GM21528 (cell line): ENCODE measurements at regions not wholly inside any gene's neighbourhood (a gene's known extent, or its start where the extent isn't known, plus 50 kb on each side); places are given as distances from the start of the nearest gene placed in this dataset.

Experiments
- ATAC-seq: cut with Tn5 transposase; IDR thresholded peaks from one replicate; pipeline ENCODE4 v1.9.1; 2021; ENCODE audit warnings: mild to moderate bottlenecking, moderate library complexity; ENCODE audit not compliant: unreplicated experiment, low FRiP score

DNA sequence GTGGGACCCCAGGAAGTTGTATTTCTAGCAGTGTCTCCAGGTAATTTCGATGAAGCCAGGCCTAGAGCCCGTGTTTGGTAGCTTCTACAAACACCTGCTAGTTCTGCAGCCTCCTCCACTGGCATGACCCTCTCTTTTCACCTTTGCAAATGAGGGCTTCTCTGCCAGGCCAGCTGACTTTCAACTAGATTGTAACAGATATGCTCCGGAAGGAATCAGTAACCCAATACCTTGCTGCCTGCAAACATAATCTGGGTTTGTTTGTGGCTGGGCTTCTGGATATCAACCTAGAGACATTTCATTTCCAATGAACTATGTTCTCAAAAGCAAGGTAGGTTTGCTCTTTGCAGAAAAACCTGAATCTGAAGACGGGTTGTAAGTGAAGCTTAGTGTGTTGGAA is 354.8 kb downstream of the DMRT2 start:
- no peak for ATAC-seq

GRCh38 chr9:1411826-1412225 is 361.7 kb downstream of the DMRT2 start:
- no peak for ATAC-seq

DNA sequence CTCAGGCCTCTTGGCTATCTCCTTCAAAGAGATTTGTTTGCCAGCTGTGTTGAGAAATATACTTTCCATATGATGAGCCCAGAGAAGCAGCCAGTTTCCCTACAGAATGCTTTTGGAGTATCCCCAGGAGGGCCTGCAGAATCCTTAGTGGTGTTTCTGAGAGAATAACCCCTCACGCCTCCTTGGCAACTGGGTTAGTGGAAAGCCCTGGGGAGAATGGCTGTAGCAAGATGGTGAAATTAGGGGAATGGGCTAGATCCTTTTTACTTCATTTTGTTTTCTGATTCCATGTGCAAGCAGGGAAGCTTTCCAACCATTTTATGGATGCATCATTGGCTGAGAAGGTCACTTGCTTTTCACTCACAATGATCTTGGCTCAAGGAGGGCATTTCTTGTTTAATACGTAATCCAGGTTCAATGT is 364.6 kb downstream of the DMRT2 start:
- ATAC-seq, result no peak

DNA sequence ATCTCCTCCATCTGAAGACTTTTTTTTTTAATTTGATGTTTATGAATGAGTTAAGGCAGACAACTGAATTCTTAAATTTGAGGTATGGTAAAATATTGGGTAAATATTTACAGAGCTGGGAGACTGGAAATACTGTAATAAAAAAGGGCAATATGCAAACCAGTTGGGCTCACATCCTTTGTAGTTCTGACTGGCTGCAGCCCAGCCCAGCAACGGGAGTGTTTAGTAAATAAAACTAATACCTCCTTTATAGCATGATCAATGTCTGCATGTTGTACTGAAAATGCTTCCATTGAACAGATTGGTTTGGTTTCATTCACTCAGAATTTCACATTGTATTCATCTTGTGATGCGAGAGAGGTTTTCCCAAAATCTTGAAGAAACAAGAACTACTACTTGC is 365.0 kb downstream of the DMRT2 start:
- ATAC-seq, result no peak

DNA sequence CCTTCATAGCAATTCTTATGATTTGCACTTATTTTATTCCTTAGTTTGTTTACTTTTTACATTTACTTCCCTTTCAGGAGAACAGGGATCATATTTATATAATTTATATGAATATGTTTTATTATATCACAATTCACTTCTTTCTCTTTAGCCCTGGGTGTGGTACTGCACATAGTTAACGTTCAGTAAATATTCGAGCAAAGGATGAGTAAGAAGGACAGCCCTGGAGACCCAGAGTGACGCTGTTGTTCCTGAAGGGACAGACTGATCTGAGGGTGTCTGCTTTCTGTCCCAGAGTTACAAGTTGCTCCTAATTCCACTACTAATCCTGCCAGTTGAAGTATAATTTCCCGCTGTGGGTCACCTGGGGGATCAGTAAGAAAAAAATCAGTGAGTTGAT is 366.1 kb downstream of the DMRT2 start:
- ATAC-seq, result no peak

GRCh38 chr9:1421436-1421835 is 371.3 kb downstream of the DMRT2 start:
- no peak for ATAC-seq

DNA sequence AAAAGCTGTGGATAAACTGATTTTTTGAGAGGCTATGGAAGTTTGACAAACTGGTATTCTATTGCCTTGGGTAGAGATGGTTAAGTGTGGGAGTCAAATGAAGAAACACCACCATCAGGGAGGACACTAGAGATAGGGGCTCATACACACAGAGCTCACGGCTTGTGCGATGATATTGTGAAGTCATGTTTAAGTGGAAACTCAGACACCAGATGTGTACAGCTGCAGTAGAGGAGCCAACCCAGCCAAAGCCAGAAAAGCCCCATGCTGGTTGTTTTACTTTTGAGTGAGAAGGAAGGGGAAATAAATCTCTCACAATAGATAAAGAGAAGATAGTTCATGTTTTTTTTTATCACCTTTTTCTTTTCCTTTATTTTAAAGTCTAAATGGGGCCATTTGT is 377.7 kb downstream of the DMRT2 start:
- ATAC-seq, result no peak

DNA sequence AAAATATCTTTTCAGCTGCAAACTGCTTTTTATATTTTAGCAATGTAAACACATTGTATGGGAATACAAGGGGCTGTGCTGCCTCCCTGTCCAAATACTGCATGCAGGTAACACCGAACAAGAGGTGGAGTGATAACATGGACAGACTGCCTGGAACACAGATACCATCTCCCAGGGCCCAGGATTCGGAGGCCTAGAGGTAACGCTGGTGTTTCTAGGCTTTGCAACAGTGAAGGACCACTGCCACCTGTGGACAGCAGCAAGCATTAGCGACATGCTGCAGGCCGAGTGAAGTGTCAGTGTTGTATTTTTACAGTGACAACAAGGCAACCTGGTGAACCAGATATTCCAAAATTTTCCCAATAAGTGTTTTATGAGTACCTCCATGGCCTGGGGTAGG is 379.1 kb downstream of the DMRT2 start:
- no peak for ATAC-seq

DNA sequence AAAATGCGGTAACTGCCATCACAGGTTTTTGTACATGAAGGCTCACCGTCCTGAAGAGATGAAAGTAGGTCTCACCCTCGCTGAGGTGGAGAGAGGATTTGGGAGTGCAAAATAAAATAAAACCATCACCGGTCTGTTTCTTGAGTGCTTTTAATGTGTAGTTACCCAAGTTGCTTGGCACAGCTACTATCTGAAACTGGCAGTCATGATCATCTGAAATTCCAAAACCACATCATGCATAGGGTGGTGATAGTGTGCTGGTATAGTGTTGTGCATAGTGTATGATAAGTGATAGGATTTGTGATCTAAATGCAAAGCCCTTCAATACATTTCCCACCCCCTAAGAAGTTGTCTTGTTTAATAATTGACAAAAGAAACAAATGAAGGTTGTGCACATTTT is 381.3 kb downstream of the DMRT2 start:
- ATAC-seq, result no peak

GRCh38 chr9:1434052-1434767 is 384.1 kb downstream of the DMRT2 start:
- ATAC-seq, result no peak

DNA sequence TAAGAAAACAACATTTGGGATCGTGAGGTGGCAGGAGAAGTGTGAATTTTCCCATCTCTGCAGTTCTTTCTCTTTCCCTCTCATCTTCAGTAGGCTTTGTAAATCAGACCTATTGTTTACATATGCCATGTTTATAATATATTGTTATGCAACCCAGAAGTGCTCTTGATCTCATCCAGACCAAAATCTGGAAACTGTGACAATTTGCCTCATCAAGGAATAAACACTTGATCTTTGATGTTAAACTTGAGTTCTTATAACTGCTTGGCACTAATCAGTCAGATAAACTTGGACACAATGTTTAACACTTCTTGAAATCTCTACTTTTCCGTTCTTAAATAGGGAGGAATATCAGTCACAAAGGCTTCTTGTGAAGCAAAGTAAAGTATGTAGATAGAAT is 384.7 kb downstream of the DMRT2 start:
- ATAC-seq, result no peak

- no peak for ATAC-seq
Observed at GRCh38 chr9:1440256-1440655, 390.1 kb downstream of the DMRT2 start.

DNA sequence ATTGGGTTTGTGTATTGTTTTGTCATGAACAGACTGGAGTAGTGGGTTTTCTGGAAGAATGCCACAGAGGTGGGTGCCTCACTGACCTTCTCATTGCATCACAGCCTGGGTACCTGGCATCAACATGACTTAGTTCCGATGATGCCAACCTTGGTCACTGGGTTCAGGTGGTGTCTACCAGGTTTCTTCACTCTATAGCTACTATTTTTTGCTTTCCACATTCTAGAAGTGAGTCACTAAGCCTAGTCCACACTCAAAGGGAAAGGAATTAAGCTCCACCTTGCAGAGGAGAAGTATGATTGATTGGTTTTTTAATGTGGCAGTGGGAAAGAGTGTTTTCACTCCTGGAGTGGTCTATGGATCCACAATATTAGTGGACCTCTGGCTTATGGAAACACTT is 391.9 kb downstream of the DMRT2 start:
- ATAC-seq, result no peak

DNA sequence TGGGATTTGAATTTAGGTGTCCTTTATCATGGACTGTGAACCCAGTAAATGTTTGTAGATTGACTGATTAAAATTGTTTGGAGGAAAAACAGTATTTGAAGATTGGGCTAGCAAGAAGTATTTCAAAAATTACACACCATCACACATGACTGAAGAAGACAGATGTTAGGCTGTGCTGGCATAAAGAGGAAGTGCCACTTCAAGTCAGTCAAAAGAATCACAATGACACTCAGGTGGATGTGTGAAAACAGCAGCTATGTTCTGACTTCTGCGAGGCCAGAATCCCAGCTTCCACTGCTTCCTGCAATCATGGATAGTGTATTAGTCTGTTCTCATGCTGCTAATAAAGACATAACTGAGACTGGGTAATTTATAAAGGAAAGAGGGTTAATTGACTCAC is 393.3 kb downstream of the DMRT2 start:
- ATAC-seq, result no peak

GRCh38 chr9:1446671-1447070 is 396.5 kb downstream of the DMRT2 start:
- ATAC-seq, result no peak

DNA sequence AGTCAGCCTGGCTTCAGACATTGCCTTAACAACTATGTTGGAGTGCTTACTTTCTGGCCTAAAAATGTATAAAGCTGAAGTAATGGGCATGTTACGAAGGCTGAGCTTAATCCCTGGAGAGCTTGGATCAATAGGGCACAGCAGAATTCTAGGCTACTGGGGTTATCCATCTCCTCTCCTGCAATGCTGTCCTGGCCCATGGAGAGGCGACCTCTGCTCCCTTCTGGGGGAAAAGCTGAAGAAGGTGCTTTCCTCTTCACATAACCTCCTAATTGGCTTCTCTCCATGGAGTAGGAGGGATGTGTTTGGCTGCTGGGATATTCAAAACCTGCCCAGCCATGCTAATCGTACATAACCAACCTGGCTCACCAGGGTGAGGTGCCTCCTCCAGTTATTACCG is 403.5 kb downstream of the DMRT2 start:
- ATAC-seq, result no peak

DNA sequence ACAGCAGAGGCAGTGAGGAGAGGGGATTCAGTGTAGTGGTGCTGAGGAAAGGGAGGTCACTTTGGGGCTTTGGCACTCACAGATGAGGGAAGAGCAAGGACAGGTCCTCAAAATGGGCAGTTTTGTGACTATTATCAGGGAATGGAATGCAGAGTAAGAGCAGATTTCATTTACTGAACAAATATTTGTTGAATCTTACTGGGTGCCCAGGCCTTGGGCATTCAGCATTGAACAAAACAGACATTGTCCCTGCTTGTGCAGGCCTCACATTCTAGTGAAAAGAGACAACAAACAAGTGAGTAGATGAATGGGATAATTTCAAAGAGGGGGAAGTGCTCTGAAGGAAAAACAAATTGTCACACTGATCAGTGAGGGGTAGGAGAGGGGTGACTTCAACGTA is 404.1 kb downstream of the DMRT2 start:
- no peak for ATAC-seq

- no peak for ATAC-seq
Observed at GRCh38 chr9:1454616-1455347, 404.6 kb downstream of the DMRT2 start.

DNA sequence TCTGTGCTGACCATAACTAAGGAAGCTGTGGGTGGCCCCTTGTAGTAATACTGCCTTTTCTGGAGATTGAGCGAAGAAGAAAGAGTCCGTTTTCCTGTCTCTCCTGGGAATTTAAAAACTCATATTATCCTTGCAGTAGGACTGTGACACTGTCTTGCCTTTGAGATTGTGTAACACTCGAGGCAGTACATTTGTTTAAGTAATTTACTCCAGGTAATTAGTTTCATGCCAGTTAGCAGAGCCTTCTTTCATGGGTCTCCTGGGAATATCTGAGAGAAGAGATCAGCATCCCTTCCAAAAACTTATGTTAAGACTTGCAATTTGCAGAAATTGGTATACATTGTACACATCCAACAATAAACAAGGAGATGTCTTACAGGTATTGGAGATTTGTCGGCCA is 405.6 kb downstream of the DMRT2 start:
- no peak for ATAC-seq

DNA sequence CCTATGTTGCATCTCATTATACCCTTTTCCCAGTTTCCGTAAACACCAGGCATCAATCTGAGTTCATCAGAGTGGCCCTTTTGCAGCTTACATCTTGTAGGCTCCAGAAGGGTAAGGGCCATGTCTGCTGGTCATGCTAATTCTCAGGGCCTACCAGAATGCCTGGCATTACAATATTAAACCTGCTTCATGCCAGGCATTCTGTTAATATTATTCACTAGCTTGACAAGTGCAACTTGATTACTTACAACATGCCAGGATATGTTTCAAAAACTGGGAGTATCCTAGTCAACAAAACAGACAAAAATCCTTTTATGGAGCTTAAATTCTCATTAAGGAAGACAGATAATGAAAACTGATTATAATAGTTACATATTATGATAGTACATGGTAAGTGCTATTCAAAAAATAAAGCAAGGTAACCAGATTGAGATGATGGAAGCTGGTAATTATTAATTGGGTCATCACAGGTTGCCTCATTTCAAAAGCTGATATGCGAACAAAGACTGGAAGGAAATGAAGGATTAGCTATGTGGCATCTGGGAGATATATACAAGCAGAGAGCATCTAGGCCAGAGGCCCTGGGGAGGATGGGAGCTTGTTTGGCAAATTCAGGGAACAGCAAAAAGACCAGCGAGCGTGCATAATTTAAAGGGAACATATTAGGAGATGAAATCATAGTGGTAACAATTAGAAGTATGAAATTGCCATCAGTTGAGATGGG is 406.3 kb downstream of the DMRT2 start:
- ATAC-seq, result no peak

GRCh38 chr9:1457460-1457859 is 407.3 kb downstream of the DMRT2 start:
- ATAC-seq, result no peak

GRCh38 chr9:1458503-1458902 is 408.3 kb downstream of the DMRT2 start:
- ATAC-seq, result no peak
